Stimulated activated CD8-positive, alpha-beta memory T cell treated with anti-CD3 and anti-CD28 coated beads, Interleukin-2, amount 100 ng/mL, for 1 hour (primary cell): ENCODE measurements at regions not wholly inside any gene's neighbourhood (a gene's known extent, or its start where the extent isn't known, plus 50 kb on each side); places are given as distances from the start of the nearest gene placed in this dataset.
"Not testable (repeated sequence)": the region's sequence is repeated elsewhere in the genome, so short reads cannot be mapped to it uniquely, and the experiment has no call there.

Experiments
- DNase-seq, 2 donors: peaks; one replicate each; pipeline ENCODE4 v3.0.0-alpha.2; 2020; ENCODE audit warnings: low read depth in 2 of 2

DNA sequence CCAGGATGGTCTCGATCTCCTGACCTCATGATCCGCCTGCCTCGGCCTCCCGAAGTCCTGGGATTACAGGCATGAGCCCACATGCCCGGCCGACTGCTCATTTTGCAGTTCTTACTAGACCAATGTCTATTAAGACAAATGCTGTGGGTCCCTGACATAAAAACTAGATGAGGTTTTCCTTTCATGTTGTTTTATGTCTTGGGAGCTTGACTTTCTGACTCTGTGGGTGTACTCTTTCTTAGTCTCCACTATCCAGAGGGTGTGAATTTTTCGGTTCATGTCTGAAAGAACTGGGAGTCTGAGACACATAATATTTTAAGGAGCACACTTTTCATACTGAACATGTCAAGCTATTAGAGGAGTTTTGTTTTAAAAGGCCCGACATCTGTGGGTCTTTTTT is 744.9 kb upstream of the B3GALT2 start:
- no peak for DNase-seq

DNA sequence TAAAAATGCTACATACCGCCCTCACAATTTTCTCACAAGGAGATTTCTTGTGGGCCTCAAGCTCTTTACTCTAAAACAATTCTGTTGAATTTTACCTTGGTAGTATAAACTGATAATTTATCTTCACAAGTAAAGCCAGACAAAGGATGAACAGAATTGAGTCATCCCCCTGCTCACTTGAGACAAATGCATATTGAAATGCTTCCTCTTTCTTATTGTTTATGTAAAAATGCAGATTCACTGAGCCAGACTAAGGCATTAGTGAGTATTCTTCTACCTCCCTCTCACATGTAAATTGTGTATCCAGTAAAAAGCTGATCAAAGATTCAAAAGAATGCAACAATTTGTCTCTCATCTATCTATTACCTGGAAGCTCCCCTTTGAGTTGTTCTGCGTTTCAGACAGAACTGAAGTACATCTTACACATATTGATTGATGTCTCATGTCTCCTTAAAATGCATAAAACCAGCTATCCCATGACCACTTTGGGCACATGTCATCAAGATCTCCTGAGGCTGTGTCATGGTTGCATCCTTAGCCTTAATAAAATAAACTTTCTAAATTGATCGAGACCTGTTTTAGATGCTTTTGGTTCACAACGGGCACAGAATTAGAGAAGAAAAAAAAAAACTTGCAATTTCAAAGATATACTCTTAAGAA is 743.1 kb upstream of the B3GALT2 start:
- DNase-seq: no peak

DNA sequence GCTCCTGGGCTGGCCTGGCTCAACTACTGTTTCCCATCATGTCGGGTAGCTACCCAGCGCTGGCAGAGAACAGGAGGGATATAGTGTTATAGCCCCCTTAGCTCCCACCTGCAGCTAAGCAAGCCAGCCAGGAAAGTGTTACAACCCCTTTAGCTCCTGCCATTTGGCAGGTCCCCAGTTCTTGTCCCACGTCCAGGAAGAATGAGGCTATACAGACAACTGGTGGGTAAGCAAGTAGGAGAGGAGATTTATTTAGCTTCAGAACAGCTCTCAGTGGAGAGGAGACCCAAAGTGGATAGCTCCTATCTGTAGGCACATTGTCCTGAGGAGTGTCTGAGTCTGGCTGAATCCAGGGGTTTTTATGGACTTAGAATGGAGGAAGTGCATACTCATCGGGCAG is 741.1 kb upstream of the B3GALT2 start:
- DNase-seq: no peak

DNA sequence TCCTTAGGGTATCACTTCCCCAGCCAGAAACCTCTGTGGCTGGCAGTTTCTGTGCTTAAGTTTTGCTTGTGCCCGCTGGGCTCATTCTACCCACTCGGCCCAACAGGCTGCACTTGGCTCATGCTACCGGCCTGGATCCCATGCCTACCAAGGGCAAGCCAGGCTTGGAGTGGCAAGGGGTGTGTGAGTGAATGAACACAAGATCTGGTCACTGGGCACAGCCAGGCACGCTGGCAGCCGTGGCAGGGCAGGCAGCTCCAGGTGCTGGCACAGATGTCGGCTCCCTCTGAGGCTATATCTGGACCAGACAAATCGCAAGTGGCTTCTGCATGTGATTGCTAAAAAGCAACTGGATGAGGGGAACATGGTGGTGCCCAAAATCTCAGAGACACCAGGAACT is 740.5 kb upstream of the B3GALT2 start:
- DNase-seq: no peak

DNA sequence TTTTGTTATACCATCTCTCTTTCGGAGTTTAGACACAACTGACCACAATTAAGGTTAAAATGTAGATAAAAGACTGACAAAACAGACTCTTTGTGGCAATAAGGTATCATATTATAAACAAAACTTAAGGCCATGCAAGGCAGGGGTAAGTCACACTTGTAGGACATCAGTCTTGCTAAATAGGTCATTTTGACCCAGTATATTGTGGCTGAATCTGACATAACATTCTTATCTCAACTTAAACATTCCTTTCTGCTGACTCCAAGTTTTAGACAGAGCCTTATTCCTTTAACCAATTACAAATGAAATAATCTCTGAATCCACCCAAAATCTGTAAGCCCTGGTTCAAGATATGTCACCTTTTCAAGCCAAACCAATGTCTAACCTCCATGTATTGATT is 733.4 kb upstream of the B3GALT2 start:
- no peak for DNase-seq

DNA sequence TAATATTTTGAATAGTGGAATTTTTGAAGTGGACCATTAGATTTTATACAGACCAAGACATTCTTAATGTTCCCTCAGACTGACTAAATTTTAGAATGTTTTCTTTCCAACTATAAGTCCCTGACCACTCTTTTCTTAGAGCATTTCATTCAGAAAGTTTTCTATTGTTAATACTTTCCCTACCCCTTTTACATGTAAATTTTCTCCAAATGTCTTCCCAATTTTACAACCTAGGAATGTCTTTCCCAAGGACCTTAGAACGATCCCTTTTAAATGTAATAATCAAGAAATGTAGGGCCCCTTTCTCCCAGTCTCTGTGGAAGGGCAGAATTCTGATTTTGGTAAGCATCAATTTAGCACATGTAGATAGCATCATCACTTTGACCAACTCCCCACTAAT is 730.0 kb upstream of the B3GALT2 start:
- DNase-seq: no peak

DNA sequence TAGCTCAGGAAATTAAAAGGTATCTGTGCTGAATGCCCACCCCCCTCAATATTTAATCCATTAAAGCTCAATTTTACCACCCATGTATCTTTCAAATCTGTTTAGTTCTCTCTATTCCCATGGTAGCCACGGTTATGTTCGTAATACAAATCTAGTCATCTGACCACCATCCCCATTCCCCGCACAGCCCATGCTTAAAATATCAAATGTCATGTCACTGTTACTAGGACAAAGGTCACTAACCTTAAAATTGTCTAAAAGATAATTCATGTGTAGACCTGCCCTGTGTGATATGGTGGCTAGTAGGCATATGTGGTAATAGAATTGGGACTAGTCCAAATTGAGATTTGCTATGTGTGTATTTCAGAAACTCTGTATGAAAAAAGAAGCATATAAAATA is 728.5 kb upstream of the B3GALT2 start:
- DNase-seq: no peak

DNA sequence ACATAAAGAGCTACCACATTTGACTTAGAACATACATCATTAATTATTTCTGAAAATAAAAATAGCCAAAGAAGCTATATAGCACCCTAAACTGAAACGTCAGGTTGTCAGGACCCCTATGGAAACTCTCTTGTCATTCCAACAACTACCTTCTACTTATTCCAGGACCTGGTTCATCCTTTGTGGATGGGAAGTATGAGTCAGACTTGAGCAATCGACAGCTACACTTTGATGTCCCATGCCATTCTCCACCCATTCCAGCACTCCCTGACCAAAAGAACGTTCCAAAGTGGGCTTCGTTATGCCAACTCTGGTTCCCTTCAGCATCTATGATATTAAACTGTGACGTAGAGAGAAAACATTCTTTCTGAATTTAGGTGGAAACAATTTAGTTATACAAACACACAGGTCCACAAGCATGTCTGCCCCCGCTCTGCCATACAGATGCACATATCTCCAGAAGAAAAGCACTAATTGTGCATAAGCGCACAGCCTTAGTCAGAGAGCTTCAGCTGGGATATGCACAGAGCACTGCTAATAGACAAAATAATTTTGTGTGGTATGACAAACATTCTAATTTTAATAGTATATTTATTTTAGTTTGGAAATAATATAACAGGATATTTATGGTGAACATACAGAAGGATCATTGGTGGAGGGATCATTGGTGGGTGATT is 723.1 kb upstream of the B3GALT2 start:
- no peak for DNase-seq

DNA sequence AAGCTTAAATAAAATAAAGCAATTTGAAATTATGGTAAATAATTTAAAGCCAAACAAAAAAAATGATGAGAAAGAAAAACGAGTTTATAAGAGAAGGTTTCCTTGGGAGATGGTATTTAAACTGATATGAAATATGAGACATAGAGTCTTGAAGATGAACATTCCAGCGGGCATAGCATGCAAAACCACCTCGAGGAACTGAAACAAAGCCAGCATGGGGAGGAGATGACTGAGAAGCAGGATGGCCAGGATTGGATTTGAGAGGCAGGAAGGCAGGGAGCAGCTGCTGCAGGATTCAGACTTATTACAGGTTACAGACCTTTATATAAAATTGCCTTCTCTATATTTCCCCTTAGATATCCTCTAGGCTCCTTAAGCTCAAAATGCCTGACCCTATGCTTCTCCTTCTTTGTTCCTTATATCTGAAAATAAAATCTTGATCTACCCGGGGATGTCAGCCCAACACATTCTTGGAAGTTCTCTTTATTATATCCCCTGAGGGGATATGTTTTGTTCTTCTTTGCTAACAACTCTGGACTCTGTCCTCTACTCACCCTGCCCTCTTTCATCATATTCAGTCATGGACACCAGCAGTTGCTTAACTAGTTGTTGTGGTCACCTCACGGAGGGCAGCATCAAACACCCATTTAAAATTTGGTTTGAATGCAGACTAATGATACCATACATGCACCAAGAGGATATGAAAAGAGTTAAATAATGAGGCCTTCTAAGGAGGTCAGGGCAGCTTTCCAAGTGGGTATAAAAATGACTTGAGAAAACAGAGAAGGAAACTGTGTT is 719.1 kb upstream of the B3GALT2 start:
- DNase-seq: no peak

DNA sequence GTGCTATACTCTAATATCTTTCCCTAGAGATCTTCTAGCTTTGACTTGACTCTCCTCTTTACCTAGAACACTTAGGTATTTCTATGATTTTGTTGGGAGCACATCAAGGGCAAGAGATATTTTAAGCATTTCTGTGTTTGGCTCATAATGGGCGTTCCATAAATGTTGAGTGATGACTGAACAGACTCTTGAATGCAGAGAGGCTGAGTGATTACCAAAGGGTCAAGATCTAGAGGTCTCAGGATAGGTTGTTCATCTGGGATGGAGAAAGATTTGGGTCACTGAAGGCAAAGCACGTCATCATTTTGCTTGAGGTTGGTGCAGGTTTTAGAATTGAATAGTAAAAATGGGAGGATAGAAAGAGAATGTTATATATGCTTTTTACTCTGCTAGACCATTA is 705.4 kb upstream of the B3GALT2 start:
- no peak for DNase-seq

DNA sequence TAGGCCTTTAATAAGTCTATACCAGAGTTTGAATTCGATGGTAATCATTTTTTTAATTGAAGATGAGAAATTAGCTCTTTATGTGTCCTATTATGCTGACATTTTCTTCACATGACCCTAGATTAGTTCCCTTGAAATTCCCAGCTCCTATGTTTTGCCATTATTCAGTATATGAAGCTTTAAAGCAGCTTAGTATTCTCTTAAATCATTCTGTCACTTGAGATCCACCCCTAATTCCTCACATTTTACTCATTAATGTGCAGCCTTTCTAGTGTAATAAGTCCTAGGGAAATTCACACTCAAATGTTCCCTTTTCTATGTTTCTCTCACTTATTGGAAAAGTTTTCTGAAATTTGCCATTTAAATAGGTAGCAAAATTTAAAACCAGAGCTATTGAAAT is 704.5 kb upstream of the B3GALT2 start:
- no peak for DNase-seq

DNA sequence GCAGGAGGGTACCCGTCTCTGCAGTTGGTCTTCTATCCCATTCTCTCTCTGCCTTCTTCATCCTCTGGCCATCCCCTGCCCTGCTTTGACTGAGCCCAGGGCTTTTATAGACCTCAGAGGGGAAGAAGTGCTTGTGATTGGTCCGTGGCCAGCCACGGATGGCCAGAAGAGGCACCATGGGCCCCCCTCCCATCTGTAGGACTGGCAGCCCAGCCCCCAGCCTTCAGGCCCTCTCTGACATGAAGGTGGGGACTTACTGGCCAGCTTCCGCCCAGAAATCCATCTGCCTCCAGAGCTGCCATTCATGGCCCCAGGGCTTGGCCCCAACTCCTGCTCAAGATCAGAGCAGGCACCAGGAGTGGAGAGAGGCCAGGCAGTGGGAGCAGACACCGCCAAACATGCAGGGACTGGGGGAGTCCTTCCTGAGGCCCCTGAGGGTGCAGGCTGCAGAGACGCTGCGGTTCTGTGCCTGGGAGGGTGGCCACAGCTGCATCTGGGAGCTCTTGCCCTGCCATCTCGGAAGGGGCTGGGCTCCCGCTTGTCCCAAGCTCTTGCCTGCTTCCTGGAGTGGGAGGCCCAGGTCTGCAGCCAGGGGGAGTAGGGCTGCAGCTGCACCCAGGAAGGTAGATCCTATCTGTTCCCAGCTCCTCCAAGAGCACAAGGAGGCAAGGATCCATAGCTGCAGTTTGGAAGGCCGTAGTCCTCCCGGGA is 698.6 kb upstream of the B3GALT2 start:
- no peak for DNase-seq

DNA sequence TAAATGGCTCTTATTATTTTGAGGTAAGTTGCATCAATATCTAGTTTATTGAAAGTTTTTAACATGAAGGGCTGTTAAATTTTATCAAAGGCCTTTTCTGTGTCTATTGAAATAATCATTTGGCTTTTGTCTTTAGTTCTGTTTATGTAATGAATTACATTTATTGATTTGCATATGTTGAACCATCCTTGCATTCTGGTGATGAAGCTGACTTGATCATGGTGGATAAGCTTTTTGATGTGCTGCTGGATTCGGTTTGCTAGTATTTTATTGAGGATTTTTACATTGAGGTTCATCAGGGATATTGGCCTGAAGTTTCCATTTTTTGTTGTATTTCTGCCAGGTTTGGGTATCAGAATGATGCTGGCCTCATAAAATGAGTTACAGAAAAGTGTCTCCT is 691.5 kb upstream of the B3GALT2 start:
- not testable (repeated sequence) for DNase-seq

DNA sequence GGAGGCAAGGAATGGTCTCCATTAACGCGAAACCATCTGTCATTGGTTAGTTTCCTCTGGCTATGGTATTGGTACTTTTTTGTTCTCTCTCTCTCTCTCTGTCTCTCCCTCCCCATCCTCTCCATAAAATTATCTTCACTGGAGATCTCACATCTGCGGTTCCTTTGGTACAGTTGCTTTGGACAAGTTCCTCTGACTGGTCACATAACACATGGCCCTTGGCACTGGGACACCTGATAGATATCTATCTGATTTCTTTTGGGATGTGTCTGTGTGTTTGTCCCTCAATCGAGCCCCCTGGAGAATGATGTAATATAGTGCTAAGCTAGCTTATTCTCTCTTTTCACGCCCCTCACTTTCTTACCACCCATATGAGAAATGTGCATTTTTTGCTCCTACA is 682.0 kb upstream of the B3GALT2 start:
- no peak for DNase-seq

DNA sequence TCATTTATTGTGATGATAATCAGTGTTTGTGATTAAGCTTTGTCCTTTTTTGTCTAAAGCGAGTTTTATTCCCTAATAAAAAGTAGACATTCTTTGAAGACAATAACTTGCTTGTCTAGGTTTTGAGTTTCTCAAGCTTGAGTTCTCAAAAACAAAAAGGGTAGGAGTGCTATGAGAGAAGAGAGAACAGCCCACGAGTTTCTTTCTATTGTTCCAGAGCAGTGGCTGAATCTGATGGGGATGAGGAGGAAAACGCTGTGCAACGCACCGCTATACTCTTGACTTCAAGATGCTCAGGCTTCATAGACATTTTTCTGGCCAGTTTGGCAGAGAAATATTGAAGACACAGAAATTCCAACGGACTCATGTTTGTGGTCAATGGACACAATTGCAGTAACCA is 669.8 kb upstream of the B3GALT2 start:
- no peak for DNase-seq

DNA sequence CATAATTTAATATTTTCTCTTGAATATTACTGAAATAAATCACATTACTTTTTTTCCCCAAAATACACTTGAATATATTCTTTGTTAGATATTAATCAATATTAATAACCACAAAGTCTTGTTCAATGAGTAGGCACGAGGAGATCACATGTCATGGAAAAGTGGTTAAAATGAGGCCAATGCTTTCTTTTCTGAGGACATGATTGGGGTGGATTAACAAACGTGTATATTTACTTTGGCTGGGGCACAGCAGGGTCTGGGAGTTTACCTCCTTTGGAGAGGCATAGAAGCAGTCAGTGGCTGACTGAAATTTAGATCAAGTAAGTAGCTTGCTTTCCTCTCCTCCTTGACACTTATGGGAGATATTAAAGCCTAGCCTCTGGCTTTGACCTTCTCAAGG is 664.3 kb upstream of the B3GALT2 start:
- no peak for DNase-seq

DNA sequence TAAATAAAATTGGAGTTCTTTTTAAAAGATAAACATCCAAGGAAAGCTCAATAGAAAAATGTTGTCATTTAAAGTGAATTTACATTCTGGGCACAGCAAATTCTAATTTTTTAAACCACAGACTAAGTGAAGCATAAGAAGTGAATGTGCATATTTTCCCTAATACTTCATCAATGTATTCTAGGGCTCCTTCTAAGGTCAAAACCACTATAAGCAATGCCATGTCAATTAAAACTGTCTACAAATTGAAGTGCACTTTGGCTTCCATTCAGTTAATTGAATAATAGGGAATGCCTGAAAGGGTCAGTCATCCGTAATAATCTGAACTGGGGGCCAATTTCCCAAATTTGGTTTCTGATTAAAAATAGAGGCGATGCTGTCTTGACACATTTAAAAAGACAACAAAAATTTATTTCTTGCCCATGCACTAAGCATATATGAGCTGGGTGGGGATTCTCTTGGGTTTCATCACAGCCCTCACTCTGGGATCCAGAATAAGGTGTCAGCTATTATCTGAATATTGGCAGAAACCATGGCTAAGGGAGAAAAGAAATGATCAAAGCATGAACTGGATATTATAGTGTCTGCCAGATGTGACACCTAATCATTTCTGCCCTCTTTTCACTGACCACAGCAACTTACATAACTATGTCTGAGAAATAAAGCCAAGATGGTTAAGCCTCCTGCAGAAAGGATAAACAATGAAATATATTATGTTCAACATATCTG is 660.6 kb upstream of the B3GALT2 start:
- no peak for DNase-seq

DNA sequence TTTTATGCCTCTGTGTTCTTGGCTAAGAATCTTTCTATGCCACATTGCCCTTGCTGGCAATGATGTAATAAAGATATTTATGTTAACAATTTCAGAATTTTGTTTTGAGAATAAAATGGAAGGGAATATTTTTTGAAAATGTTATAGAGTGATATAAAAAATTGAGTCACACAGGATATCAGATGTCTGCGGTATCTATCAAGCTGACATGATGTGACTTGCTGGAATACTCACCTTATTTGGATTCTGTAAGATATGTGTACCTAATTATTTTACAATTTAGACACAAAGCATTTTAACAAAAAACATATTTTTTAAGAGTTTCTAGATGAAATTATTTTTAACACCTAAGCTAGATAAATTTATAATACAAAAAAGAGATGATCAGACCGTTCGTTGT is 660.0 kb upstream of the B3GALT2 start:
- DNase-seq: no peak

DNA sequence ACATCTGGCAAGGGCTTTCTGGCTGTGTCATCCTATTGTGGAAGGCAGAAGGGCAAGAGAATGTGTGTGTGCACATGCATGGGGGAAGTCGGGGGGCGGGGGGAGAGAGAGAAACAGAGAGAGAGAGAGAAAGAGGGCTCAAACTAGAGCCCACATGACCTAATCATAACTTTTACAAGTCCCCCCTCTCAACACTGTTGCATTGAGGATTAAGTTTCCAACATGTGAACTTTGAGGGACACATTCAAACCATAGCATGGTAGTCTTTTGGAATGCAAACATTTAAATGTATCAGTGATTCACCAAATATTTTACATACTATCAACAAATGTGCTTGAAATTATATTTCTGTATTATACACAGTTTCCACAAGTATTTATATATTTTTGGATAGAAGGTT is 655.4 kb upstream of the B3GALT2 start:
- DNase-seq: no peak

DNA sequence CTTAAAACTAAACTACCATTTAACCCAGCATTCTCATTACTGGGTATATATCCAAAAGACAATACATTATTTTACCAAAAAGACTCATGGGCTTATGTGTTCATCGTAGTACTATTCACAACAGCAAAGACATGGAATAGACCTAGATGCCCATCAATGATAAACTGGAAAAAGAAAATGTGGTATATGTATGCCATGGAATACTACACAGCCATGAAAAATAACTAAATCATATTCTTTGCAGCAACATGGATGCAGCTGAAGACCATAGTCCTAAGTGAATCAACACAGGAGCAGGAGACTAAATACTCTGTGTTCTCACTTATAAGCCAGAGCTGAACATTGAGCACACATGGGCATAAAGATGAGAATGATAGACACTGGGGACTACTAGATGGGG is 645.1 kb upstream of the B3GALT2 start:
- DNase-seq: no peak

DNA sequence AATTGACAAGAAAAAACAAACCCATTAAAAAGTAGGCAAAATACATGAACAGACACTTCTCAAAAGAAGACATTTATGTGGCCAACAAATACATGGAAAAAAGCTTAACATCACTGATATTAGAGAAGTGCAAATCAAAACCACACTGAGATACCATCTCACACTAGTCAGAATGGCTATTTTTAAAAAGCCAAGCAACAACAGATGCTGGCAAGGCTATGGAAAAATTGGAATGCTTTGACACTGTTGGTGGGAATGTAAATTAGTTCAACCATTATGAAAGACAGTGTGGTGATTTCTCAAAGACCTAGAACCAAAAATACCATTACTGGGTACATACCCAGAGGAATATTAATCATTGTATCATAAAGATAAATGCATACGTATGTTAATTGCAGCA is 641.1 kb upstream of the B3GALT2 start:
- no peak for DNase-seq

DNA sequence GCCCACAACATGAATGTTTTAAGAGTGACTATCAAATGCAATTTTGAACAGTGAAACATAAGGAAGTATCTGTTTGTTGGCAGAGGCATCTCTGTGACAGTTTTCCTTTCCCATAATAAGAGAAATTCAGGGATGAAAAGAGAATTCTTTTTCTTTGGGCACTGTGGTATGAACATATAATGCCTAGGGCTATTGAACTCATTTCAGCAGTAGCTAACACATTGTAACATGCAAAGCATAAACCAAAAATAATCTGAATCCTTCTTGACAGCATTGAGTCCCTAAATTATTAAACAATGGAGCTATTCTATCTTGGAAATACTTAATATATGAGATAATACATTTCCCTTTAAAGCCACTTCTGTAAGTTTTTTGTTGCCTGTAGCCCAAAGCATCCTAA is 633.0 kb upstream of the B3GALT2 start:
- no peak for DNase-seq
